ENCODE measurements at regions not wholly inside any gene's neighbourhood (a gene's known extent, or its start where the extent isn't known, plus 50 kb on each side); places are given as distances from the start of the nearest gene placed in this dataset.
A peak's percentile ranks its signal among the peaks of the same experiment; 100 is the strongest.
"Not testable (repeated sequence)": the region's sequence is repeated elsewhere in the genome, so short reads cannot be mapped to it uniquely, and the experiment has no call there.

- no peak for TF ChIP-seq CTCF (conservative IDR thresholded peaks at IDR 0.05; ENCODE audit: low read length)
- H3K4me3 ChIP-seq (ENCODE audit: low read length): no peak overlapping the region
These were observed 928.8 kb upstream of the ALCAM start for GRCh38 chr3:104437891-104438290.

GRCh38 chr3:104438706-104439105, 928.0 kb upstream of the ALCAM start:
- no peak overlapping the region for H3K4me3 ChIP-seq (ENCODE audit: low read length)
- DNase-seq (ENCODE audit: low read depth): no peak
- TF ChIP-seq CTCF (conservative IDR thresholded peaks at IDR 0.05; ENCODE audit: low read length): no peak

More at GRCh38 chr3:104437891-104438290, 928.8 kb upstream of the ALCAM start:
- peak; percentile 76 for DNase-seq (ENCODE audit: low read depth)

DNA sequence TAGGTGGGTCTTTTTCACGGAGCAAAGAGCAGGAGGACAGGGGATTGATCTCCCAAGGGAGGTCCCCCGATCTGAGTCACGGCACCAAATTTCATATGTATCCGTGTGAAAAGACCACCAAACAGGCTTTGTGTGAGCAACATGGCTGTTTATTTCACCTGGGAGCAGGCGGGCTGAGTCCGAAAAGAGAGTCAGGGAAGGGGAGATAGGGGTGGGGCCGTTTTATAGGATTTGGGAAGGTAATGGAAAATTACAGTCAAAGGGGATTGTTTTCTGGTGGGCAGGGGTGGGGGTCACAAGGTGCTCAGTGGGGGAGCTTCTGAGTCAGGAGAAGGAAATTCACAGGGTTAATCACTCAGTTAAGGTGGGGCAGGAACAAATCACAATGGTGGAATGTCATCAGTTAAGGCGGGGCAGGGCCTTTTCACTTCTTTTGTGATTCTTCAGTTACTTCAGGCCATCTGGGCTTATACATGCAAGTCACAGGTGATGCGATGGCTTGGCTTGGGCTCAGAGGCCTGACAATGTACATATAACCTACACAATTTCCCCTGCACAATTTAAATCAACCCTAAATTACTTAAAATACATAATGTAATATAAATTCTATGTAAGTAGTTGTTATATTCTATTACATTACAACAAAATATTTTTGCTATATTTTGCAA, 921.3 kb upstream of the ALCAM start:
- not testable (repeated sequence) for DNase-seq (ENCODE audit: low read depth); H3K4me3 ChIP-seq (ENCODE audit: low read length)

DNA sequence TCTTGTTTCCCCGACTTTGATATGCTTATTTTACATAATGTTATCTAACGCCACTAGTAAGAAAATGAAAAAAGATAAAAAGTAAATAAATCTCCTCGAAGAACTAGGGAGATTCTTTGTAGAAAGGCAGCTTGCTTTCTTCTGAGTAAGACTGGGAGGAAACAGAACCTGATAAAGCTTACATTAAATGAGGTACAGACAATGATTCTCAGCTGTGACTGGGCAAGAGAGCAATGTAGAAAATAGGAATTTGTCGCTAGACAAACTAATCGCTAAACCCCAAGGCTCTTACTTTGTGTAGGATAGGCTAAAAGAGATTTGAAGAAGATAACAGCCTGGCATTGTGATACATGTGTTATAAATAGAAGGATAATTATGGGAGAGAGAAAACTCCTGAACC, 919.0 kb upstream of the ALCAM start:
- no peak overlapping the region for H3K4me3 ChIP-seq (ENCODE audit: low read length)
- DNase-seq (ENCODE audit: low read depth): no peak
- no peak for TF ChIP-seq CTCF (conservative IDR thresholded peaks at IDR 0.05; ENCODE audit: low read length)

GRCh38 chr3:104452697-104453096, 914.0 kb upstream of the ALCAM start:
- DNase-seq (ENCODE audit: low read depth): no peak
- no peak for TF ChIP-seq CTCF (conservative IDR thresholded peaks at IDR 0.05; ENCODE audit: low read length)
- H3K4me3 ChIP-seq (ENCODE audit: low read length): no peak overlapping the region

- no peak for DNase-seq (ENCODE audit: low read depth)
- H3K4me3 ChIP-seq (ENCODE audit: low read length): no peak overlapping the region
- TF ChIP-seq CTCF (conservative IDR thresholded peaks at IDR 0.05; ENCODE audit: low read length): no peak
These were observed 908.1 kb upstream of the ALCAM start for GRCh38 chr3:104458657-104459056.

DNA sequence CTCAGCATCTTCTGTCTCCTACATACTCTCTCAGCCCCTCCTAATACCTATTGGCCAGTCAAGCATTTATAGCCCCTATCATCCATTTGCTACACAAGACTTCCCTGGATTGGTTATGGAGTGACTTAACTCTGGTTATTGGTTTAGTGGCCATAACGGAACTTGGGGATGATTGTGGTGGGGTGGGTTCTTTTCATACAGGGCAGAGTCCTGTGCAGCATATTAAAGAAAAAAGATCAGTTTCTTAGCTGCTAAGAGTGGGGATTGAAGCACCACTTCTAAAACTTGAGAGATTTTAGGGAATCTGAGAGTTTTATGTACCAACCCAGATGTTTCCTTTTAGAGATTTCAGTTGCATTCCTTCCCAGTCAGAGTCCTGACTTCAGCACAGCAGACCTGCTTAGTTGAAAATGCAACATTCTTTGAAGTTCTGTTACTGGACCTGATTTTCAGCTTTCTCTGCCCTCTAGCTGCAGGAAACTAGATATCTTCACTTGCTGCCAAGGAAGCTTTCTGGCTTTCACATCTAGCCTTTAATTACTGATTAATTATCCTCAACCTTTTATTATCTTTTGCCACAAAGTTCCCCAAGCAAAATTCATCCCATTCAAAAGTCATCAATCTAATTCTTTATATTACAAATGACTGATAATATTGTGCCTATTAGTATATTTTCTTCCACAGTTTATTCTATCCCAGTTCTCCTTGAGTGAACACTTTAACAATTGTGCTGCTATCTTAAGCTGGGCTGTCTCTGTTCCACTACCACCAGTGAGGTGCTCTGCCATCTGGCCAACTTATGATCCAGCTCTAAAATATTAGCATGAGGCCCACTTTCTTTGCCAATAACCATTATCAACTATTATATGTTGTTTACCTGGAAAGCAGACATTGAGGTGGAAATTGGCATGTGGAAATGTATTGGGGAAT, 906.0 kb upstream of the ALCAM start:
- peak; percentile 71 for TF ChIP-seq CTCF (conservative IDR thresholded peaks at IDR 0.05; ENCODE audit: low read length)
- H3K4me3 ChIP-seq (ENCODE audit: low read length): no peak overlapping the region
- peak; percentile 83 for DNase-seq (ENCODE audit: low read depth)
